ENCODE measurements at regions not wholly inside any gene's neighbourhood (a gene's known extent, or its start where the extent isn't known, plus 50 kb on each side); places are given as distances from the start of the nearest gene placed in this dataset.

DNA sequence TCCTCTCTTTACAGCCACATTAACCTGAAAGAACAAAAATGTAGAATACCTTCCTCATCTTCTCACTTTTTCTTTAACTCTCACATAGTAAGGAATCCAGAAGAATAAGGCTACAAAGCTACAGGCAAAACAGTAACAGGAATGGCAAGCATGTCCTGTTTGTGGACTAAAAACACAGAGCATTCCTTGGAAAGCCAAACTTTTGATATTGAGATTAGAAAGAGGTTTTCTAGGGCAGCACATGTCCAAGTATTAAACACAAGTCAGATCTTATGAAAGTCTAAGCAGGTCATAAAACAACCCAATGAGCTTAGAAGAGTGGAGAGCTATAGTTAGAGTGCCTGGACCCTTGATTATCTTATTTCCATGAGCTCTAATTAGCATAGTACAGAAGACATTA is 58.2 kb upstream of the FAM9C start:
- DNase-seq (ENCODE audit: low spot score) = no peak

DNA sequence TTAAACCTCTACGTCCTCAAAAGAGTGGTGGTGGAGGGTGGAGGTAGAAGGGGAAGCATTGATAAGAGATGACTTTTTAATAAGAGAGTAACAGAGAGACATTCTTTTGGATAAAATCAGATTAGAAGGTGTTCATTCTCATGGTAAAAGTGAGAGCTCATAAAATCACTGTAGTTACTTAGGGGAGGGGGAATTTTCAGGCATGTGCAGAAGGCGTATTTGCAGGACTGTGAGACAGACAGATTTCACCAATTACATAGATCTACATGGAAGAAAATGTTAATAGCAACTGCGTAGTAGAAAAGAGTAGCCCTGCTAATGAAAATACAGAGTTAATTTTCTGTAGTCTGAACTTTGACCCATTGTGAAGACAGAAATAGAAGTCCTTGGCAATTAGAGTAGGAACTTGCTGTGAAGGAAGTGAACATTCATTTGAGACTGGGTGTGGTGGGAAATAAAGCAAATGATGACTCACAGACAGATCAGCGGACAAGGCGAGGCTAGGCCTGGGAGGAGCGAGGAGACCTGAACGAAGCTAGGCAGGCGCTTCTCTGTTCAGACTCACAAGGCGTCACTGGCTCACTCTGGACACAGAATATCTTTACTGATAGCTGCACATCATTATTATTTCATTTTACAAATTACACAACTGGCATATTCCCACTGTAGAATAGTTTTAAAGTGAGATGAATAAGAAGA is 57.2 kb upstream of the FAM9C start:
- DNase-seq (ENCODE audit: low spot score) = peak; percentile 56

DNA sequence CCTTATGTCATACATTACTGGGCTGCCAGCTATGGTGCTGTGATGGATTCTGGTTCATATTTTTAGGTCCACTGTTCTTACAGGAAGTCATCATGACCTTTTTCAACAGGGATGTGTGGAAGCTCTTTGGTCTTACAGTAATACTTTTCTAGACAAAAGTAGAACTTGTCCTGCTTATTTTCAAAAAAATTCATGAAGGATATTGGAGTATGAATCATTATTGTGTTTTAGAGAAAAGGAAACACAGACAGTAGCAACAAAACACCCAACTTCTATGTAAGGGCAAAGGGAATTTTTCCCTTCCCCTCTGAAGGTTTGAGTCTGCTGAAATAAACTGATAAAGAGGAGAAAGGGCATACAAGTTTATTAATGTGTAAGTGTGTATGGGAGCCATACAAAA is 54.7 kb upstream of the FAM9C start:
- no peak for DNase-seq (ENCODE audit: low spot score)

DNA sequence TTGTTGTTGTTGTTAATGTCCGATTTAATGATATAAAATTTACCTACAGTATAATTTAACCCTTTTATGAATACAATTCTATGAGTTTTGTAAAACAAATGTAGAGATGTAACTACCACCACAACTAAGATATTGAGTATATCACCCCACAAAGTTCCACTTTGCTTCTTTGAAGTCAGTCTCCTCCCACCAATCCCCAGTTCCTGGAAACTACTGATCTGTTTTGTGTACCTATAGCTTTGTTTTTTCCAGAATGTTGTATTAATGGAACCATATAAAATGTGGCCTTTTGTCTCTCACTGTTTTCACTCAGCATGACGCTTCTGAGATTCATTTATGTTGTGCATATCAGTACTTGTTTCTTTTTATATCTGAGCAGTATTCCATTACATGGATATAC is 52.3 kb upstream of the FAM9C start:
- peak; percentile 43 for DNase-seq (ENCODE audit: low spot score)

DNA sequence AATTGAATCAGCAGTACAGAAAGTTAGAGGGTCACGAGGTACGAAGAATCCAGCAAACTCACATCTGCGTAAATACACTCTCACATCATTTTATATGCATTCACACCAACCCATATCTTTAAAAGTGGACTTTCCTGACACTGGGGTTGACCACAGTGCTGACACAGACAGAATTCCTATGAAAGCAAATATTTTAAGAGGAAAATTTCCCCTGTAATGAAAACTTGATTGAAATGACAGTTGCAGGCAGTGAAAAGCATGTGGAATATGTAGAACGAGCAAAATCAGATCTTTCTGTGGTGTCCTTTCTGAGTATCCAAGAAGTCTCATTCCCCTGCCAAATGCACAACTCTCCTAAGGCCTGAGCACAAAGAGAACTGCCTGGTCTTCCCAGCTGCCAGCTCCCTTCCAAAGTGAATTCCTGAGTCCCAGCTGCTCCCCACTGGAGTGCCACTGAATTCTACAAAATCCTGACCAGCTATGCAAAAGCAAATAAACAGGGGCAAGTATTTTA is 50.5 kb upstream of the FAM9C start:
- DNase-seq (ENCODE audit: low spot score) = no peak

DNA sequence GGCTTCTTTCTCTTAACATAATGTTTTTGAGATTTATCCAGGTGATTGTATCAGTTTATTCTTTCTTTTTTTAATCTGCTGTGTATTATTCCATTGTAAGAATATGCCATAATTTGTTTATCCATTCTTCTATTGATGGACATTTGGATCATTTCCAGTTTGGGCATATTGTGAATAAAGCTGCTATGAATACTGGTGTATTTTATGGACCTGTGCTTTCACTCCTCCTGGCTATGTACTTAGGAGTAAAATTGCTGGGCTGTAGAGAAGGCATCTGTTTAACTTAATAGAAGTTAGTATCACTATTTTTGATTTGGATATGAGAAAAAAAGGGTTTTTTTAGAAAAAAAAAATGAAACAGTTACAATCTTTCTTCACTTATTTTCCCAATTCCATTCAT is 50.0 kb upstream of the FAM9C start:
- DNase-seq (ENCODE audit: low spot score) = no peak

Measured in CD4-positive, alpha-beta T cell treated with Interleukin-15 for 4 hours (primary cell).